HG02884 (cell line): ENCODE measurements at regions not wholly inside any gene's neighbourhood (a gene's known extent, or its start where the extent isn't known, plus 50 kb on each side); places are given as distances from the start of the nearest gene placed in this dataset.

Source experiments
- ATAC-seq: cut with Tn5 transposase; IDR thresholded peaks from one replicate; pipeline ENCODE4 v1.9.1; 2021; ENCODE audit warnings: mild to moderate bottlenecking, moderate library complexity; ENCODE audit not compliant: unreplicated experiment

- no peak for ATAC-seq
These were observed 51.9 kb upstream of the TAPT1 start for GRCh38 chr4:16278178-16278577.
